Astrocyte (in vitro differentiated cells and primary cell): ENCODE measurements at regions not wholly inside any gene's neighbourhood (a gene's known extent, or its start where the extent isn't known, plus 50 kb on each side); places are given as distances from the start of the nearest gene placed in this dataset.
"Not testable (repeated sequence)": the region's sequence is repeated elsewhere in the genome, so short reads cannot be mapped to it uniquely, and the experiment has no call there.

Experiments used
- EZH2 ChIP-seq: IDR thresholded peaks from 2 replicates; pipeline ENCODE4 v1.6.1; 2012; ENCODE audit warnings: mild to moderate bottlenecking, low read length, inconsistent platforms; ENCODE audit not compliant: insufficient read depth
- TF ChIP-seq, protein P1 (sequence below): IDR thresholded peaks from 2 replicates; pipeline ENCODE4 v1.5.1; 2011; ENCODE audit warnings: low read depth, mild to moderate bottlenecking, inconsistent platforms, low read length, moderate library complexity; ENCODE audit not compliant: insufficient read depth

DNA sequence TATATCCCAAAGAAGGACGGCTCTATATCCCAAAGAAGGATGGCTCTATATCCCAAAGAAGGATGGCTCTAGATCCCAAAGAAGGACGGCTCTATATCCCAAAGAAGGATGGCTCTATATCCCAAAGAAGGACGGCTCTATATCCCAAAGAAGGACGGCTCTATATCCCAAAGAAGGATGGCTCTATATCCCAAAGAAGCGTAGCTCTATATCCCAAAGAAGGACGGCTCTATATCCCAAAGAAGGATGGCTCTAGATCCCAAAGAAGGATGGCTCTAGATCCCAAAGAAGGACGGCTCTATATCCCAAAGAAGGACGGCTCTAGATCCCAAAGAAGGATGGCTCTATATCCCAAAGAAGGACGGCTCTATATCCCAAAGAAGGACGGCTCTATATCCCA lies 170.1 kb downstream of the KIF26A start:
- TF ChIP-seq, protein P1, sequence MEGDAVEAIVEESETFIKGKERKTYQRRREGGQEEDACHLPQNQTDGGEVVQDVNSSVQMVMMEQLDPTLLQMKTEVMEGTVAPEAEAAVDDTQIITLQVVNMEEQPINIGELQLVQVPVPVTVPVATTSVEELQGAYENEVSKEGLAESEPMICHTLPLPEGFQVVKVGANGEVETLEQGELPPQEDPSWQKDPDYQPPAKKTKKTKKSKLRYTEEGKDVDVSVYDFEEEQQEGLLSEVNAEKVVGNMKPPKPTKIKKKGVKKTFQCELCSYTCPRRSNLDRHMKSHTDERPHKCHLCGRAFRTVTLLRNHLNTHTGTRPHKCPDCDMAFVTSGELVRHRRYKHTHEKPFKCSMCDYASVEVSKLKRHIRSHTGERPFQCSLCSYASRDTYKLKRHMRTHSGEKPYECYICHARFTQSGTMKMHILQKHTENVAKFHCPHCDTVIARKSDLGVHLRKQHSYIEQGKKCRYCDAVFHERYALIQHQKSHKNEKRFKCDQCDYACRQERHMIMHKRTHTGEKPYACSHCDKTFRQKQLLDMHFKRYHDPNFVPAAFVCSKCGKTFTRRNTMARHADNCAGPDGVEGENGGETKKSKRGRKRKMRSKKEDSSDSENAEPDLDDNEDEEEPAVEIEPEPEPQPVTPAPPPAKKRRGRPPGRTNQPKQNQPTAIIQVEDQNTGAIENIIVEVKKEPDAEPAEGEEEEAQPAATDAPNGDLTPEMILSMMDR, result not testable (repeated sequence)
- TF ChIP-seq EZH2, result not testable (repeated sequence)
